Spleen (tissue), 11 donors: ENCODE measurements at regions not wholly inside any gene's neighbourhood (a gene's known extent, or its start where the extent isn't known, plus 50 kb on each side); places are given as distances from the start of the nearest gene placed in this dataset.

Experiments used
- DNase-seq: peaks from one replicate; pipeline ENCODE4 v3.0.0-alpha.2; 2020
- H3K27ac ChIP-seq, 8 donors: fragments of 200-600 bp; sonication (generic) in 7 of 8; 1 replicate in 4 of 8; 2 replicates in 4 of 8; pipeline versions ENCODE4 v1.5.0 to v1.8.0; 2016 to 2021; ENCODE audit warnings: inconsistent platforms in 4 of 8, mild to moderate bottlenecking in 4 of 8, moderate library complexity in 1 of 8
- H3K27me3 ChIP-seq, 7 donors: fragments of 200-600 bp; sonication (generic) in 6 of 7; replicated peaks in 1 of 7; 1 replicate in 4 of 7; 2 replicates in 3 of 7; pipeline versions ENCODE4 v1.5.0 to v1.8.0; 2016 to 2021; ENCODE audit warnings: inconsistent platforms in 3 of 7, mild to moderate bottlenecking in 1 of 7
- H3K36me3 ChIP-seq, 6 donors: fragments of 200-600 bp; sonication (generic) in 5 of 6; 1 replicate in 4 of 6; 2 replicates in 2 of 6; pipeline versions ENCODE4 v1.5.0 to v1.8.0; 2016 to 2021; ENCODE audit warnings: inconsistent platforms in 2 of 6
- H3K4me1 ChIP-seq, 6 donors: fragments of 200-600 bp; sonication (generic) in 5 of 6; 1 replicate in 3 of 6; 2 replicates in 3 of 6; pipeline versions ENCODE4 v1.5.0 to v1.8.0; 2016 to 2021; ENCODE audit warnings: inconsistent platforms in 3 of 6
- H3K4me3 ChIP-seq, 8 donors: fragments of 200-600 bp; sonication (generic) in 7 of 8; 1 replicate in 4 of 8; 2 replicates in 4 of 8; pipeline versions ENCODE4 v1.5.0 to v1.8.0; 2016 to 2021; ENCODE audit warnings: inconsistent platforms in 4 of 8, mild to moderate bottlenecking in 4 of 8, moderate library complexity in 2 of 8
- H3K9me3 ChIP-seq, 8 donors: fragments of 200-600 bp; sonication (generic) in 7 of 8; 1 replicate in 4 of 8; 2 replicates in 4 of 8; pipeline versions ENCODE4 v1.5.0 to v1.8.0; 2016 to 2021; ENCODE audit warnings: inconsistent platforms in 4 of 8
- CTCF ChIP-seq, 11 experiments: fragments of 200-600 bp in 7 of 11; fragments of 450-650 bp in 4 of 11; sonication (generic) in 4 of 11; IDR thresholded peaks in 8 of 11; conservative IDR thresholded peaks in 3 of 11; 1 replicate in 7 of 11; 2 replicates in 4 of 11; pipeline versions ENCODE4 v1.4.0 to v1.8.0; 2016 to 2021; ENCODE audit warnings: antibody characterized with exemption in 11 of 11, inconsistent platforms in 4 of 11, mild to moderate bottlenecking in 1 of 11
- POLR2A ChIP-seq, 3 donors: fragments of 450-650 bp; IDR thresholded peaks; one replicate each; pipeline ENCODE4 v1.5.1; 2017; ENCODE audit warnings: antibody characterized with exemption in 3 of 3, mild to moderate bottlenecking in 1 of 3
- POLR2AphosphoS5 ChIP-seq, 3 donors: sonication (generic); formaldehyde crosslinking; IDR thresholded peaks; one replicate each; pipeline ENCODE4 v1.5.1; 2017; ENCODE audit warnings: antibody characterized with exemption in 3 of 3
- WGBS, 5 donors: extraction: QIAGEN DNeasy Blood & Tissue Kit in 3 of 5; methylation state at CpG; one replicate each; pipeline versions ENCODE4 v1.1.5 to v1.1.7; 2013 to 2018; 5-methylcytosine and 5-hydroxymethylcytosine counted together
- intact Hi-C: fragments of 100-400 bp; cut with DNase I; formaldehyde crosslinking; loops from one replicate; pipeline ENCODE4 v1.15.0; 2023; ENCODE audit warnings: low total_unique reads
- donor health status: healthy with polysubstance abuse.
- donor health status: DM: no; HTN: no; CAD: no; lungs with moderate emphysema.
- donor health status: DM: no; HTN: no; CAD: no.
- donor health status: Bipolar disorder and iron deficiency.
- donor health status: healthy.
- donor health status: DM: no; HTN: no; CAD: no.
- donor health status: DM: yes; HTN: yes; CAD: no.

- H3K36me3 ChIP-seq = no peaks in the 10 kb centered on the region
- no peaks in the 10 kb centered on the region for H3K27me3 ChIP-seq
- DNase-seq = no peak
- TF ChIP-seq POLR2AphosphoS5 (IDR thresholded peaks at IDR 0.05) (no peak), CTCF (IDR thresholded peaks at IDR 0.05 in 8 of 11, conservative IDR thresholded peaks at IDR 0.05 in 3 of 11) (no peak), POLR2A (IDR thresholded peaks at IDR 0.05) (no peak)
- WGBS, 5 donors = 48 to 100% (median 71%) methylated on average over 2 to 4 of the region's 4 CpGs
- H3K9me3 ChIP-seq = peaks cover 0 to 5% (median 0%) of the 10 kb centered on the region in 8 donors
- intact Hi-C loops = no loop called here
- H3K27ac ChIP-seq = no peak overlapping the region
- H3K4me1 ChIP-seq = no peaks in the 10 kb centered on the region
- no peak overlapping the region for H3K4me3 ChIP-seq
These were observed 620.0 kb downstream of the RAPGEF2 start for GRCh38 chr4:159722918-159723317.

DNA sequence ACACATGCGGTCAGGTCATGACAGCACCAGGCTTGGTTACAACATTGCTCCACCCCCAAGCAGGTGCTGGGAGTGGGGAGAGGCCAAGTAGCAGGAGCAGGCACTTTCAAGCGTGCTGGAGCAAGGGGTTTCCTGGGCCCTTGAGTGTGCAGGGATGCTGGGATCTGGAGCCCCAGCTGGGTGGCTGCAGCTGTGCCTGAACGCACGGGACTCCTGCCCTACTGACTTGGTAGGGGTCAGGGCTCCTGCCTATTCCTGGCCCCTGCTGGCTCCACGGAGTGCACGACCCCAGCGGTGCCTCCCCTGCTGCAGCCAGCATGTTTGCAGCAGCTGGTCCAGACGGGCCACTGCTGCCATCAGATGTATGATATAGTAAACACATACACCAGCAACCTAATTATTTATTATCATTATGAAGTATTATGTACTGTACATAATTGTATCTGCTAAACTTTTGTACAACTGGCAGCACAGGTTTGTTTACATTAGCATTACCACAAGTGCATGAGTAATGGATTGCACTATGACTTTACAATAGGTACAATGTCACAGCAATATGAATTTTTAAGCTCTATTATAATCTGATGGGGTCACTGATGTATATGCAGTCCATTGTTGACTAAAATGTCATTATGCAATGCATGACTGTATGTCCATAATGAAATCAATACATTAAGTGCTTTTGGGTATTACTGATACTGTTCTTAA lies 620.6 kb downstream of the RAPGEF2 start:
- Histone ChIP-seq H3K9me3 (peaks cover 0 to 5% (median 0%) of the 10 kb centered on the region in 8 donors), H3K27me3 (no peaks in the 10 kb centered on the region), H3K4me3 (no peak overlapping the region), H3K27ac (no peak overlapping the region), H3K4me1 (no peaks in the 10 kb centered on the region), H3K36me3 (no peaks in the 10 kb centered on the region)
- intact Hi-C loops = no loop called here
- TF ChIP-seq CTCF (IDR thresholded peaks at IDR 0.05 in 8 of 11, conservative IDR thresholded peaks at IDR 0.05 in 3 of 11) (no peak), POLR2A (IDR thresholded peaks at IDR 0.05) (no peak), POLR2AphosphoS5 (IDR thresholded peaks at IDR 0.05) (no peak)
- WGBS, 5 donors = 72 to 80% (median 76%) methylated on average over 5 to 8 of the region's 8 CpGs
- peak; percentile 67 for DNase-seq

DNA sequence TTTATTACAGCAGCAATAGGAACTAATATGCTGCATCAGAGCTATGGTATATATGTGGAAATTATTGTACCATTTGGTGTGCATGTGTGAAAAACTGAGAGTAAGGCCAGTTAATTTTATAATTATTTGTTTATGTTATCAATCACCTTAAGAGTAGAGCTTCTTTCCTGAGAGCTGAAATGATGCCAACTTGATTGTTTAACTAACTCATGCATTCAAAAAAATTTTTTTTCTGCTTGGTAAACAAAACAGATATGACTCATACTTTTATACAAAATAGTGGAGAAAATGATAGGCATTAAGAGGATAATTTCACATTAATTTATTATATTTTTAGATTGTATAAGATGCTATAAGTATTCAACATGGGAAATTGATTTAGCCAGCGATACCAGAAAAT lies 622.7 kb downstream of the RAPGEF2 start:
- Histone ChIP-seq H3K4me1 (no peaks in the 10 kb centered on the region), H3K27me3 (no peaks in the 10 kb centered on the region), H3K4me3 (no peak overlapping the region), H3K9me3 (peaks cover 0 to 5% (median 0%) of the 10 kb centered on the region in 8 donors), H3K27ac (no peak overlapping the region), H3K36me3 (no peaks in the 10 kb centered on the region)
- intact Hi-C loops = no loop called here
- DNase-seq = no peak
- WGBS, 5 donors = 70 to 85% (median 84%) methylated on average over 1 of the region's 1 CpG
- TF ChIP-seq POLR2AphosphoS5 (IDR thresholded peaks at IDR 0.05) (no peak), POLR2A (IDR thresholded peaks at IDR 0.05) (no peak), CTCF (IDR thresholded peaks at IDR 0.05 in 8 of 11, conservative IDR thresholded peaks at IDR 0.05 in 3 of 11) (no peak)

DNA sequence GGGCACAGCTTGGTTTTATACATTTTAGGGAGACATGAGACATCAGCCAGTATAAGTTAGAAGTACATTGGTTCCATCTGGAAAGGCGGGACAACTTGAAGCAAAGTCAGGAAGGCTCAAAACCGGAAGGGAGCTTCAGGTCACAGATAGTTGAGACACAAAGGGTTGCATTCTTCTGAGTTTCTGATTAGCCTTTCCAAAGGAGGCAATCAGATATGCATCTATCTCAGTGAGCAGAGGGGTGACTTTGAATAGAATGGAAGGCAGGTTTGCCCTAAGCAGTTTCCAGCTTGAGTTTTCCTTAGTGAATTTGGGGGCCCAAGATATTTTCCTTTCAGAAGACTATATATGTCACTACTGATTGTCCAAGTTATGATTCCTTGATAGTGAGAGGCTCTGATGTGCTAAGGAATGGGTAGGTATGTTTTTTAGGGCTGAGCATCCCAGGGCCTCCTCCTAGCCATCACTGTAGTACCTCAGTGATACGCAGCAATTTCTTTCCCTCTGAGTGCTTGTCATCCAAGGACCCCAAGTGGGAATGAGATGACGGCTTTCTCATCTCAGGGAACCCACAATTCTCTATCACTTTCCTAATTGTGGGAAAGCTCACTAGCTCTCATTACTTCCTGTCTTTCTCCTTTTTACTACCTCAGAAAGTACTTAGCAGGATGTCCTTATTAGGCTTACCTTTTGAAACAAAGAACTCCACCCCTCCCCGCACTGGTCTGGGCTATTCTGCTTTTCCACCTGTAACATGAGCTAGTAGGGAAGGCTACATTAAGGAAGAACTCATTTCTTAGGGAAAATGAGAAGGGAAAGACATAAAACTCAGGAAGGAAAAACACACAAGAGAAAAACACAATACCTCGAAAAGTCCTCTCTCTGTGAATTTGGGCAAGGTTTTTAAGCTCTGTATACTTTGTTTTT lies 632.7 kb downstream of the RAPGEF2 start:
- no peaks in the 10 kb centered on the region for H3K4me1 ChIP-seq
- intact Hi-C loops = no loop called here
- H3K36me3 ChIP-seq = no peaks in the 10 kb centered on the region
- H3K9me3 ChIP-seq = peaks cover 0 to 2% (median 0%) of the 10 kb centered on the region in 8 donors
- H3K4me3 ChIP-seq = no peak overlapping the region
- TF ChIP-seq POLR2A (IDR thresholded peaks at IDR 0.05) (no peak), POLR2AphosphoS5 (IDR thresholded peaks at IDR 0.05) (no peak), CTCF (IDR thresholded peaks at IDR 0.05 in 8 of 11, conservative IDR thresholded peaks at IDR 0.05 in 3 of 11) (no peak)
- DNase-seq = no peak
- WGBS, 5 donors = 73 to 80% (median 77%) methylated on average over 6 of the region's 6 CpGs
- H3K27me3 ChIP-seq = no peaks in the 10 kb centered on the region
- H3K27ac ChIP-seq = no peak overlapping the region
